ENCODE measurements at regions not wholly inside any gene's neighbourhood (a gene's known extent, or its start where the extent isn't known, plus 50 kb on each side); places are given as distances from the start of the nearest gene placed in this dataset.

DNA sequence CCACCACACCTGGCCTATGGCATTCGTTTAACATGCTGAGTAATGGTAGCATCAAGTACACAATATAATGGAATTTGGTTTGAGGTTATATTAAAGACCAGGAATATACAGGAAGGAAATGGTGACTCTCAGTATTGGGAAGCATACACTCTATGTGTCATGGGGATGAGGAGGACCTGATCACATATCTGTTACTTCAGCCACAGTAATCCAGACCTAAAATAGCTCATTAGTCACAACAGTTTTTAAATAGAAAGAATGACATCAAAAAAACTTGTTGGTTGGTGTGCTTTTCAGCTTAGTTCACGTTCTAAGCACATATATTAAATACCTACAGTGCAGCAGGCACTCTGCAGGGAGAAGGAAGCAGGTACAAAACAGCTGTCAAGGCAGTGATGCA is 52.5 kb upstream of the ATP2C1 start:
- DNase-seq: no peak

DNA sequence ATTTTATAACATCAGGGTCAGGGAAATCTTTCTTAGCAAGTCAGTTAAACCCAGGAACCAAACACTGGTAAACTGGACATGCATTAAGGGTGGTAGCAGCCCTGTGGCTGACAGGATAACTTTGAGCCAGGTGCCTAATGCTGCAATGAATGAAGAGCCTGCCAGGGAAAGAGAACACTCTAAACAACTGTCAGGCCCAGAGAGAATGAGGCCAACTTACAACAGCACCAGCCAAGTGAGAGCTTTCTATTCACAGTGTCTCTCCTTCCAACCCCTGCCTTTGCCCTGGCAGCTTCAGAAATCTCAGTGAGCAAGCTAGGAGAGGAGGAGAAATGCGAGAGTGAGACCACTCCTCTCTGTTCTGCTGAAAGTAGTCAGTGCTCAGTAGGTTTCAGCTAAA is 50.4 kb upstream of the ATP2C1 start:
- DNase-seq: no peak

All from CD4-positive, alpha-beta T cell treated with Interleukin-15 for 1 hour (primary cell).